HEK293 (cell line): ENCODE measurements at regions not wholly inside any gene's neighbourhood (a gene's known extent, or its start where the extent isn't known, plus 50 kb on each side); places are given as distances from the start of the nearest gene placed in this dataset.

ENCODE experiments used
- CTCF ChIA-PET: fragments of 350-600 bp; formaldehyde crosslinking; extraction: SDS; loops from one replicate; lab custom pipeline; 2021; ENCODE audit warnings: antibody characterized with exemption; lab: Yijun Ruan, JAX
- POLR2A ChIA-PET: fragments of 300-600 bp; formaldehyde crosslinking; extraction: SDS; loops from one replicate; lab custom pipeline; 2020; ENCODE audit warnings: antibody characterized with exemption, inconsistent platforms; lab: Yijun Ruan, JAX
- H3K27ac ChIP-seq: fragments of 200-500 bp; sonication (Bioruptor generic); 2 replicates; pipeline ENCODE4 v1.5.1; 2014; ENCODE audit warnings: low read depth, low read length, control low read depth, inconsistent platforms; ENCODE audit errors: extremely low read depth
- H3K36me3 ChIP-seq, 2 experiments: fragments of 200-500 bp in 1 of 2; sonication (Bioruptor generic) in 1 of 2; 1 replicate in 1 of 2; 2 replicates in 1 of 2; pipeline ENCODE4 v1.5.1; 2014 to 2017; ENCODE audit warnings: inconsistent platforms in 2 of 2, low read length in 2 of 2; ENCODE audit not compliant: control insufficient read depth in 2 of 2, insufficient read depth in 1 of 2
- H3K4me1 ChIP-seq: fragments of 200-500 bp; sonication (Bioruptor generic); 2 replicates; pipeline ENCODE4 v1.5.1; 2014; ENCODE audit warnings: mild to moderate bottlenecking, low read length, inconsistent platforms; ENCODE audit not compliant: control insufficient read depth, insufficient read depth
- H3K4me3 ChIP-seq: 2 replicates; pipeline ENCODE4 v1.5.1; 2011; ENCODE audit warnings: low read depth, mild to moderate bottlenecking, control low read depth, low read length, moderate library complexity
- H3K9me3 ChIP-seq: fragments of 200-500 bp; sonication (Bioruptor generic); 2 replicates; pipeline ENCODE4 v1.5.1; 2014; ENCODE audit warnings: low read depth, low read length, inconsistent platforms; ENCODE audit not compliant: control insufficient read depth, insufficient read depth
- HOXC10 ChIP-seq: sonication (generic); formaldehyde crosslinking; IDR thresholded peaks from 2 replicates; pipeline ENCODE4 v1.8.1; 2023; ENCODE audit warnings: mild to moderate bottlenecking, missing genetic modification reagents
- MYNN ChIP-seq: fragments of 450-650 bp; formaldehyde crosslinking; IDR thresholded peaks from 2 replicates; pipeline ENCODE4 v1.5.1; 2016; ENCODE audit warnings: missing biosample characterization, missing genetic modification characterization, borderline replicate concordance
- SCRT2 ChIP-seq: fragments of 450-650 bp; formaldehyde crosslinking; IDR thresholded peaks from 2 replicates; pipeline ENCODE4 v1.5.1; 2016; ENCODE audit warnings: missing biosample characterization, missing genetic modification characterization
- ZBTB17 ChIP-seq: fragments of 450-650 bp; formaldehyde crosslinking; IDR thresholded peaks from 2 replicates; pipeline ENCODE4 v1.5.1; 2016; ENCODE audit warnings: missing biosample characterization, missing genetic modification characterization
- ZNF138 ChIP-seq: fragments of 450-650 bp; formaldehyde crosslinking; IDR thresholded peaks from 2 replicates; pipeline ENCODE4 v1.5.1; 2016; ENCODE audit warnings: missing biosample characterization, missing genetic modification characterization, borderline replicate concordance
- ZNF157 ChIP-seq: fragments of 450-650 bp; formaldehyde crosslinking; IDR thresholded peaks from 2 replicates; pipeline ENCODE4 v1.5.1; 2016; ENCODE audit warnings: missing biosample characterization, missing genetic modification characterization
- ZNF169 ChIP-seq: fragments of 450-650 bp; formaldehyde crosslinking; IDR thresholded peaks from 2 replicates; pipeline ENCODE4 v1.5.1; 2016; ENCODE audit warnings: missing biosample characterization, missing genetic modification characterization
- ZNF202 ChIP-seq: fragments of 450-650 bp; formaldehyde crosslinking; IDR thresholded peaks from 2 replicates; pipeline ENCODE4 v1.5.1; 2016; ENCODE audit warnings: missing biosample characterization, missing genetic modification characterization, borderline replicate concordance
- ZNF214 ChIP-seq: fragments of 450-650 bp; formaldehyde crosslinking; IDR thresholded peaks from 2 replicates; pipeline ENCODE4 v1.5.1; 2017; ENCODE audit warnings: missing biosample characterization, mild to moderate bottlenecking, missing genetic modification characterization, borderline replicate concordance
- ZNF239 ChIP-seq: fragments of 450-650 bp; formaldehyde crosslinking; IDR thresholded peaks from 2 replicates; pipeline ENCODE4 v1.5.1; 2016; ENCODE audit warnings: missing biosample characterization, missing genetic modification characterization
- ZNF311 ChIP-seq: fragments of 450-650 bp; formaldehyde crosslinking; IDR thresholded peaks from 2 replicates; pipeline ENCODE4 v1.5.1; 2017; ENCODE audit warnings: missing biosample characterization, missing genetic modification characterization, borderline replicate concordance
- ZNF354C ChIP-seq: fragments of 450-650 bp; formaldehyde crosslinking; IDR thresholded peaks from 2 replicates; pipeline ENCODE4 v1.5.1; 2016; ENCODE audit warnings: missing biosample characterization, missing genetic modification characterization, low read depth, borderline replicate concordance
- ZNF37A ChIP-seq: fragments of 450-650 bp; IDR thresholded peaks from 2 replicates; pipeline ENCODE4 v1.5.1; 2018; ENCODE audit warnings: missing biosample characterization, missing genetic modification characterization
- ZNF433 ChIP-seq: fragments of 450-650 bp; formaldehyde crosslinking; IDR thresholded peaks from 2 replicates; pipeline ENCODE4 v1.5.1; 2016; ENCODE audit warnings: missing biosample characterization, missing genetic modification characterization, low read depth
- ZNF48 ChIP-seq: fragments of 450-650 bp; formaldehyde crosslinking; IDR thresholded peaks from 2 replicates; pipeline ENCODE4 v1.5.1; 2016; ENCODE audit warnings: missing biosample characterization, missing genetic modification characterization
- ZNF514 ChIP-seq: fragments of 450-650 bp; formaldehyde crosslinking; IDR thresholded peaks from 2 replicates; pipeline ENCODE4 v1.5.1; 2016; ENCODE audit warnings: missing biosample characterization, missing genetic modification characterization
- ZNF530 ChIP-seq: fragments of 450-650 bp; formaldehyde crosslinking; IDR thresholded peaks from 2 replicates; pipeline ENCODE4 v1.5.1; 2016; ENCODE audit warnings: low read depth, missing biosample characterization, missing genetic modification characterization
- ZNF585B ChIP-seq: fragments of 450-650 bp; formaldehyde crosslinking; IDR thresholded peaks from 2 replicates; pipeline ENCODE4 v1.5.1; 2016; ENCODE audit warnings: missing biosample characterization, missing genetic modification characterization
- ZNF677 ChIP-seq: fragments of 450-650 bp; IDR thresholded peaks from 2 replicates; pipeline ENCODE4 v1.5.0; 2018; ENCODE audit warnings: missing biosample characterization, mild to moderate bottlenecking, missing genetic modification characterization, moderate library complexity
- ZNF837 ChIP-seq: fragments of 450-650 bp; formaldehyde crosslinking; IDR thresholded peaks from 2 replicates; pipeline ENCODE4 v1.5.1; 2016; ENCODE audit warnings: missing biosample characterization, missing genetic modification characterization
- TF ChIP-seq, protein P1 (sequence below): fragments of 450-650 bp; formaldehyde crosslinking; IDR thresholded peaks from 2 replicates; pipeline ENCODE4 v1.5.1; 2016; ENCODE audit warnings: missing biosample characterization, missing genetic modification characterization
- TF ChIP-seq, protein P2 (sequence below): fragments of 450-650 bp; formaldehyde crosslinking; conservative IDR thresholded peaks from 2 replicates; pipeline ENCODE4 v1.5.1; 2016; ENCODE audit warnings: low read depth, missing biosample characterization, missing genetic modification characterization
- TF ChIP-seq, protein P3 (sequence below): fragments of 450-650 bp; formaldehyde crosslinking; IDR thresholded peaks from 2 replicates; pipeline ENCODE4 v1.5.1; 2016; ENCODE audit warnings: missing biosample characterization, missing genetic modification characterization

DNA sequence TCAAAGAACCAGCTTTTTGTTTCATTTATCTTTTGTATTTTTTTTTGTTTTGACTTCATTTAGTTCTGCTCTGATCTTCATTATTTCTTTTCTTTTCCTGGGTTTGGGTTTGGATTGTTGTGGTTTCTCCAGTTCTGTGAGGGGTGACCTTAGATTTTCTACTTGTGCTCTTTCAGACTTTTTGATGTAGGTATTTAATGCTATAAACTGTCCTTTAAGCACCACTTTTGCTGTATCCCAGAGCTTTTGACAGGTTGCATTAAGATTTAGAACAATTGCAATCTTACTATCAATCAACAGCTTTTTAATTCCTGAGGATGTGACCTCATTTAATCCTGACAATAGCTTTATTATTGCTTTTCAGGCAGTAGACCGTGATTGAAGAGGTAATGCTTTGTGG is 94.3 kb downstream of the ZNF280B start:
- CTCF ChIA-PET, result interaction anchor here (0.6 to 2.9 kb wide), 12 partner anchors 8 to 374 kb away, joined by 3 to 22 read pairs (median 3); no protein-coding TSS in a partner anchor
- no peaks in the 10 kb centered on the region for H3K9me3 ChIP-seq
- POLR2A ChIA-PET, result no interaction called here

DNA sequence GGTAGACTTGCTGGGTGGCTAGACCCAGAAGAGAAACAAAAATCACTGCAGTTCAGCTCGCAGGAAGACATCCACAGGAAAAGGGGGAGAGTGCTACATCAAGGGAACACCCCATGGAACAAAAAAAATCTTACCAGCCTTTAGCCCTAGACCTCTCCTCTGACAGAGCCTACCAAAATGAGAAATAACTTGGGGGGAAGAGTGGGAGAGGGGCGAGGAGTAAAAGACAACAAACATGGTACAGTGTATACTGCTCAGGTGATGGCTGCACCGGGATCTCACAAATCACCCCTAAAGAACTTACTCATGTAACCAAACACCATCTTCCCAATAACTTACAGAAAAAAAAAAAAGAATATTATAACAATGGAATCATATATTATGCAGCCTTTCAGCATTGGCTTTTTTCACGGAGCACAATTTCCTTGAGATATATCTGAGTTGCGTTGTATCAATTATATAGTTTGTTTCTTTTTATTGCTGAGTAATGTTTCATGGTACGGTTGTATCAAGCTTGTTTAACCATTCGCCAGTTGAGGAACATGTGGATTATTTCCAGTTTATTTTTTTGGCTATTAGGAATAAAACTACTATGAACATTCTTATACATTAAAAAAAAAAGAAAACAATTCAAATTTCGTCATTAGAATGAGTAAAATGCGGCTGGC is 90.9 kb downstream of the ZNF280B start:
- ChIA-PET POLR2A (no interaction called here), CTCF (interaction anchor here (0.5 to 1.3 kb wide), 2 partner anchors 13 to 185 kb away, joined by 3 read pairs; no protein-coding TSS in a partner anchor)
- no peak overlapping the region for H3K4me3 ChIP-seq
- no peaks in the 10 kb centered on the region for H3K36me3 ChIP-seq
- H3K4me1 ChIP-seq, result no peaks in the 10 kb centered on the region
- H3K9me3 ChIP-seq, result no peaks in the 10 kb centered on the region
- no peak overlapping the region for H3K27ac ChIP-seq
- TF ChIP-seq ZNF837 (tag by site-specific recombination), result no peak
- no peak for TF ChIP-seq ZNF311 (tag by site-specific recombination)
- TF ChIP-seq ZNF138 (tag by site-specific recombination), result no peak
- TF ChIP-seq ZNF514 (tag by site-specific recombination), result no peak
- no peak for TF ChIP-seq ZNF169 (tag by site-specific recombination)
- TF ChIP-seq ZNF677 (tag by site-specific recombination), result no peak
- TF ChIP-seq, all 188 proteins: peak for 0

More for the DNA sequence above, 94.3 kb downstream of the ZNF280B start:
- no peak for TF ChIP-seq ZNF214 (tag by site-specific recombination)
- no peak for TF ChIP-seq ZNF48 (tag by site-specific recombination)
- no peak for TF ChIP-seq ZNF37A
- TF ChIP-seq, protein P1, sequence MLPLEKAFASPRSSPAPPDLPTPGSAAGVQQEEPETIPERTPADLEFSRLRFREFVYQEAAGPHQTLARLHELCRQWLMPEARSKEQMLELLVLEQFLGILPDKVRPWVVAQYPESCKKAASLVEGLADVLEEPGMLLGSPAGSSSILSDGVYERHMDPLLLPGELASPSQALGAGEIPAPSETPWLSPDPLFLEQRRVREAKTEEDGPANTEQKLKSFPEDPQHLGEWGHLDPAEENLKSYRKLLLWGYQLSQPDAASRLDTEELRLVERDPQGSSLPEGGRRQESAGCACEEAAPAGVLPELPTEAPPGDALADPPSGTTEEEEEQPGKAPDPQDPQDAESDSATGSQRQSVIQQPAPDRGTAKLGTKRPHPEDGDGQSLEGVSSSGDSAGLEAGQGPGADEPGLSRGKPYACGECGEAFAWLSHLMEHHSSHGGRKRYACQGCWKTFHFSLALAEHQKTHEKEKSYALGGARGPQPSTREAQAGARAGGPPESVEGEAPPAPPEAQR (tag by site-specific recombination), result no peak
- no peaks in the 10 kb centered on the region for H3K4me1 ChIP-seq
- no peak overlapping the region for H3K27ac ChIP-seq
- no peak overlapping the region for H3K4me3 ChIP-seq
- no peaks in the 10 kb centered on the region for H3K36me3 ChIP-seq

DNA sequence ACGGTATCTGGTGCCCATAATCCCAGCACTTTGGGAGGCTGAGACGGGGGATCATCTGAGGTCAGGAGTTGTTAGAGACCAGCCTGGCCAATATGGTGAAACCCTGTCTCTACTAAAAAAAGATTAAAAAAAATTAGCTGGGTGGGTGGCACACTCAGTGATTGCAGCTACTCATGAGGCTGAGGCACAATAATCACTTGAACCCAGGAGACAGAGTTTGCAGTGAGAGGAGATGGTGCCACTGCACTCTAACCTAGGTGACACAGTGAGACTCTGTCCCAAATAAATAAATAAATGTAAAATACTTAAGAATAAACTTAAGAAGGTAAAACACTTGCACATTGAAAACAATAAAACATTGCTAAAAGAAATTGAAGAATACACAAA is 90.4 kb downstream of the ZNF280B start:
- Histone ChIP-seq H3K27ac (no peak overlapping the region), H3K9me3 (no peaks in the 10 kb centered on the region), H3K36me3 (no peaks in the 10 kb centered on the region), H3K4me3 (no peak overlapping the region), H3K4me1 (no peaks in the 10 kb centered on the region)
- ChIA-PET CTCF (interaction anchor here (1.3 kb wide), 1 partner anchor 12 kb away, joined by 3 read pairs; no protein-coding TSS in a partner anchor), POLR2A (no interaction called here)
- TF ChIP-seq, protein P2, sequence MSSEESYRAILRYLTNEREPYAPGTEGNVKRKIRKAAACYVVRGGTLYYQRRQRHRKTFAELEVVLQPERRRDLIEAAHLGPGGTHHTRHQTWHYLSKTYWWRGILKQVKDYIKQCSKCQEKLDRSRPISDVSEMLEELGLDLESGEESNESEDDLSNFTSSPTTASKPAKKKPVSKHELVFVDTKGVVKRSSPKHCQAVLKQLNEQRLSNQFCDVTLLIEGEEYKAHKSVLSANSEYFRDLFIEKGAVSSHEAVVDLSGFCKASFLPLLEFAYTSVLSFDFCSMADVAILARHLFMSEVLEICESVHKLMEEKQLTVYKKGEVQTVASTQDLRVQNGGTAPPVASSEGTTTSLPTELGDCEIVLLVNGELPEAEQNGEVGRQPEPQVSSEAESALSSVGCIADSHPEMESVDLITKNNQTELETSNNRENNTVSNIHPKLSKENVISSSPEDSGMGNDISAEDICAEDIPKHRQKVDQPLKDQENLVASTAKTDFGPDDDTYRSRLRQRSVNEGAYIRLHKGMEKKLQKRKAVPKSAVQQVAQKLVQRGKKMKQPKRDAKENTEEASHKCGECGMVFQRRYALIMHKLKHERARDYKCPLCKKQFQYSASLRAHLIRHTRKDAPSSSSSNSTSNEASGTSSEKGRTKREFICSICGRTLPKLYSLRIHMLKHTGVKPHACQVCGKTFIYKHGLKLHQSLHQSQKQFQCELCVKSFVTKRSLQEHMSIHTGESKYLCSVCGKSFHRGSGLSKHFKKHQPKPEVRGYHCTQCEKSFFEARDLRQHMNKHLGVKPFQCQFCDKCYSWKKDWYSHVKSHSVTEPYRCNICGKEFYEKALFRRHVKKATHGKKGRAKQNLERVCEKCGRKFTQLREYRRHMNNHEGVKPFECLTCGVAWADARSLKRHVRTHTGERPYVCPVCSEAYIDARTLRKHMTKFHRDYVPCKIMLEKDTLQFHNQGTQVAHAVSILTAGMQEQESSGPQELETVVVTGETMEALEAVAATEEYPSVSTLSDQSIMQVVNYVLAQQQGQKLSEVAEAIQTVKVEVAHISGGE (tag by site-specific recombination), result no peak
- TF ChIP-seq ZNF530 (tag by site-specific recombination) (no peak), ZNF585B (tag by site-specific recombination) (no peak), HOXC10 (CRISPR knock-in tag) (no peak), MYNN (no peak), ZNF354C (tag by site-specific recombination) (no peak), ZNF433 (tag by site-specific recombination) (no peak), SCRT2 (tag by site-specific recombination) (no peak), ZNF202 (tag by site-specific recombination) (no peak), ZNF157 (tag by site-specific recombination) (no peak), ZNF239 (no peak), ZBTB17 (tag by site-specific recombination) (no peak)
- TF ChIP-seq, protein P3, sequence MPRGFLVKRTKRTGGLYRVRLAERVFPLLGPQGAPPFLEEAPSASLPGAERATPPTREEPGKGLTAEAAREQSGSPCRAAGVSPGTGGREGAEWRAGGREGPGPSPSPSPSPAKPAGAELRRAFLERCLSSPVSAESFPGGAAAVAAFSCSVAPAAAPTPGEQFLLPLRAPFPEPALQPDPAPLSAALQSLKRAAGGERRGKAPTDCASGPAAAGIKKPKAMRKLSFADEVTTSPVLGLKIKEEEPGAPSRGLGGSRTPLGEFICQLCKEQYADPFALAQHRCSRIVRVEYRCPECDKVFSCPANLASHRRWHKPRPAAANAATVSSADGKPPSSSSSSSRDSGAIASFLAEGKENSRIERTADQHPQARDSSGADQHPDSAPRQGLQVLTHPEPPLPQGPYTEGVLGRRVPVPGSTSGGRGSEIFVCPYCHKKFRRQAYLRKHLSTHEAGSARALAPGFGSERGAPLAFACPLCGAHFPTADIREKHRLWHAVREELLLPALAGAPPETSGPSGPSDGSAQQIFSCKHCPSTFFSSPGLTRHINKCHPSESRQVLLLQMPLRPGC (tag by site-specific recombination), result no peak
